ENCODE measurements at regions not wholly inside any gene's neighbourhood (a gene's known extent, or its start where the extent isn't known, plus 50 kb on each side); places are given as distances from the start of the nearest gene placed in this dataset.

- no peaks in the 10 kb centered on the region for H3K27me3 ChIP-seq
- no peak for DNase-seq
- H3K4me1 ChIP-seq: no peaks in the 10 kb centered on the region
- no peak overlapping the region for H3K4me3 ChIP-seq
- TF ChIP-seq POLR2A (IDR thresholded peaks at IDR 0.05): no peak
- no peak for TF ChIP-seq CTCF (IDR thresholded peaks at IDR 0.05)
- H3K27ac ChIP-seq: no peak overlapping the region
- no peaks in the 10 kb centered on the region for H3K9me3 ChIP-seq
- H3K36me3 ChIP-seq: no peaks in the 10 kb centered on the region
These were observed 247.0 kb upstream of the TTC29 start for GRCh38 chr4:147192679-147193078.

GRCh38 chr4:147194114-147194513 is 248.4 kb upstream of the TTC29 start:
- TF ChIP-seq CTCF (IDR thresholded peaks at IDR 0.05) (no peak), POLR2A (IDR thresholded peaks at IDR 0.05) (no peak)
- Histone ChIP-seq H3K4me1 (no peaks in the 10 kb centered on the region), H3K4me3 (no peak overlapping the region), H3K27me3 (no peaks in the 10 kb centered on the region), H3K27ac (no peak overlapping the region), H3K9me3 (no peaks in the 10 kb centered on the region), H3K36me3 (no peaks in the 10 kb centered on the region)
- no peak for DNase-seq

GRCh38 chr4:147194604-147195003 is 248.9 kb upstream of the TTC29 start:
- Histone ChIP-seq H3K4me3 (no peak overlapping the region), H3K27me3 (no peaks in the 10 kb centered on the region), H3K27ac (no peak overlapping the region), H3K36me3 (no peaks in the 10 kb centered on the region), H3K9me3 (no peaks in the 10 kb centered on the region), H3K4me1 (no peaks in the 10 kb centered on the region)
- DNase-seq: no peak
- no peak for TF ChIP-seq POLR2A (IDR thresholded peaks at IDR 0.05)
- TF ChIP-seq CTCF (IDR thresholded peaks at IDR 0.05): no peak

GRCh38 chr4:147195386-147195785 is 249.7 kb upstream of the TTC29 start:
- Histone ChIP-seq H3K4me1 (no peaks in the 10 kb centered on the region), H3K4me3 (no peak overlapping the region), H3K9me3 (no peaks in the 10 kb centered on the region), H3K27me3 (no peaks in the 10 kb centered on the region), H3K36me3 (no peaks in the 10 kb centered on the region), H3K27ac (no peak overlapping the region)
- no peak for DNase-seq
- TF ChIP-seq POLR2A (IDR thresholded peaks at IDR 0.05): no peak
- no peak for TF ChIP-seq CTCF (IDR thresholded peaks at IDR 0.05)

GRCh38 chr4:147198411-147199051 is 252.9 kb upstream of the TTC29 start:
- no peak for DNase-seq
- Histone ChIP-seq H3K36me3 (no peaks in the 10 kb centered on the region), H3K4me1 (no peaks in the 10 kb centered on the region), H3K9me3 (no peaks in the 10 kb centered on the region), H3K4me3 (no peak overlapping the region), H3K27me3 (no peaks in the 10 kb centered on the region), H3K27ac (no peak overlapping the region)
- TF ChIP-seq CTCF (IDR thresholded peaks at IDR 0.05) (no peak), POLR2A (IDR thresholded peaks at IDR 0.05) (no peak)

- no peak for DNase-seq
- no peaks in the 10 kb centered on the region for H3K9me3 ChIP-seq
- no peaks in the 10 kb centered on the region for H3K27me3 ChIP-seq
- no peak overlapping the region for H3K4me3 ChIP-seq
- H3K27ac ChIP-seq: no peak overlapping the region
- no peaks in the 10 kb centered on the region for H3K36me3 ChIP-seq
- no peaks in the 10 kb centered on the region for H3K4me1 ChIP-seq
- TF ChIP-seq POLR2A (IDR thresholded peaks at IDR 0.05) (no peak), CTCF (IDR thresholded peaks at IDR 0.05) (no peak)
These were observed 255.4 kb upstream of the TTC29 start for GRCh38 chr4:147201016-147201415.

Measured in Peyer's patch (tissue), 4 donors.